Embryonic facial prominence (tissue), 1 donor: ENCODE measurements at regions not wholly inside any gene's neighbourhood (a gene's known extent, or its start where the extent isn't known, plus 50 kb on each side); places are given as distances from the start of the nearest gene placed in this dataset.
"Not testable (repeated sequence)": the region's sequence is repeated elsewhere in the genome, so short reads cannot be mapped to it uniquely, and the experiment has no call there.

ENCODE experiments used
- DNase-seq: peaks from one replicate; pipeline ENCODE4 v3.0.0-alpha.2; 2016; ENCODE audit errors: extremely low spot score

GRCh38 chr1:172837816-172838679 is 179.1 kb downstream of the FASLG start:
- no peak for DNase-seq

- DNase-seq = no peak
Observed at GRCh38 chr1:172838680-172839313, 179.9 kb downstream of the FASLG start.

DNA sequence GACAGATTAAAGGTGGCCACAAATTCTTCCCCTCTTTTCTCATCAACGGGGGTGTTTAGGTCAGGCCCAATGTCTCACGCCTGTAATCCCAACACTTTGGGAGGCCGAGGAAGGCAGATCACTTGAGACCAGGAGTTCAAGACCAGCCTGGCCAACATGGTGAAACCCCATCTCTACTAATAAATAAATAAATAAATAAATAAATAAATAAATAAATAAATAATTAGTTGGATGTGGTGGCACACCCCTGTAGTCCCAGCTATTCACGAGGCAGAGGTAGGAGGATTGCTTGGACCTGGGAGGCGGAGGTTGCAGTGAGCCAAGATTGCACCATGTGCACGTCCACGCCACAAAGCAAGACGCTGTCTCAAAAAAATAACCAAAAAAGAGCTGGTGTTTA is 180.7 kb downstream of the FASLG start:
- not testable (repeated sequence) for DNase-seq

DNA sequence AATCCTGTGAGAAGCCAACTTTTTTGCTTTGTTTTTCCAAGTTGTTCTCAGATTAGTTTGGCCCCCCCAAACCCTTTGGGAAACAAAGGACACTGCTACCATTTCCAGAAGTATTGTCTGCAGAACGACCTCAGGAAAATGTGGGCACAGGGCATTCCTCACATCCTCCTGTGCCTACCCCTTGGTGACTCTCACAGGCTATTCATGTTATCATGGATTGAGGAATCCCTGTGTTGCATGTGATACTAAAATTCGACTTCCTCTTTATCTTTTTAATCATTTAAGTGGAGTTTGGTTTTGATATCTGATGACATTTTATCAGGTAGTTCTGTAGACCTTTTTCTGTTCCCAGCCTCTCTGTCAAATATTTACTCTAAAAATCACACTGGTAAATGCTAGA is 184.5 kb downstream of the FASLG start:
- no peak for DNase-seq

DNA sequence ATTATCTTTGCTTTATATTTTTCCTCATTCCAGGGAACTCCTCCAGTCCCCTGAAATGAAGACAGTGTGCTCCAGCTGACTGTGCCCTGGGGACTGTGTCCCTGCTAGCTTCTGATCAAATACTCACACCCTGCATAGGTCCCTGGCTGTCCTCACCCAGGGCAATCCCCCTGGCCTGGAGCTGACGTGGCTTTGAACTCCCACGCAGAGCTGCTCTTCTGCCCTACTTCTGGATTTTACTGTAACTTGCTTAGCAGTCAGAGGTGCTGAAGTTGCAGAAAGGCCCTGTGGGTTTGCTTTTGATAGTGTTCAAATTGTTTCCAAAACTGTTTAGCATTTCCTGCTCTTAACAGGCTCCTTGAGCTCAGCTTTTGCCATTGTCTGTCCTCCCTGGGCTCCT is 186.5 kb downstream of the FASLG start:
- DNase-seq = no peak

- no peak for DNase-seq
Observed at GRCh38 chr1:172845865-172846264, 187.0 kb downstream of the FASLG start.

DNA sequence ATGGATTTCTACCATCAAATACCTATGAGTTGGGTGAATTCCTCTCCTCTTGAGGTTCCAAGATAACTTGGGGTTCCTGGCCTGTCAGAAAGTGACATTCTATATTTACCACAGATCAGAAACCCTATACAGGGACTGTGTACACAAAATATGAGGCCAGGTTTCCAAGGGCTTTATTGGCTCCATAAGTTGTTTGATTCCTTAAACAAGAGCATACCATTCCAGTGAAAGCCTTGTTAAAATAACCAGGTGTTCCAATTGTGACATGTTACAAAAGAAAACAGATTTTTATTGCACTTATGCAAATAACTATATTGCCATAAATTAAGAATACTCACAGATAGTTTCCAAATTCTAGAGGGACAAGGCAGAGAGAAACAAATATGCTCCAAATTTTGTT is 188.9 kb downstream of the FASLG start:
- DNase-seq = not testable (repeated sequence)

DNA sequence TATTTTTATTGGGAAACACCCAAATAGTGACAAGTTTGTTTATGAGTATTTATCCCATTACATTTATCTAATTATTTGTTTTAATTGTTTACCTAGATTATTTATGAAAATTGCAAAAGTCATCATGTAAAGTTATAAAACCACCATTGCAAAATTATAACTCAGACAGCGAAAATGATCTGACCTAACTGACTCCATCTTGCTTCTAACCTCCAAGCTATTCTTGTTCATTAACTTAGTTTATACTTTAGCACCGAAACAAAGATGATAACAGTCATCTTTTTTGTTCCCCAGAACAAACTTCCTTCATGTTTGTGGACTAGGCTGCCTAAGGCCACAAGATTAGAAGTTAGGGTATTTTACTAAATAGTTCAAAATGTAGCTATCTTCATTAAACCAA is 190.8 kb downstream of the FASLG start:
- DNase-seq = no peak

DNA sequence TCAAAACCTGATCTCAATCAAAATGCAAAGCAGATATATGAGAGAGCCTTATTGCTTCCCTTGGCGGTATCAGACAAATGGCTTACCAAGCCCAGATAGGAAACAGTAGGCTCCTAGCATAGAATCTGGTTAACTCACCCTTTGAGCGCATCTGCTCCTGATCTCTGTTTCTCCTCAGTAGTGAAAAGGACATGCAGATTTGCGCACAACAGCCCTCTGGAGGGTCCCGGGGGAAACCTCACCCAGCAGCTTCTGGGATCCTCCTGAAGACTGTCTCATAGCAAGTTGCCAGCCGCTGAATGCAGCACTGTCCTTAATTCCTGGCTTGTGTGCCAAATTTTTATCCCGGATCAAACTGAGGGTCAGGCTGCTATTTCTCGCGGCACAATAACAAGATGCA is 192.2 kb downstream of the FASLG start:
- no peak for DNase-seq

DNA sequence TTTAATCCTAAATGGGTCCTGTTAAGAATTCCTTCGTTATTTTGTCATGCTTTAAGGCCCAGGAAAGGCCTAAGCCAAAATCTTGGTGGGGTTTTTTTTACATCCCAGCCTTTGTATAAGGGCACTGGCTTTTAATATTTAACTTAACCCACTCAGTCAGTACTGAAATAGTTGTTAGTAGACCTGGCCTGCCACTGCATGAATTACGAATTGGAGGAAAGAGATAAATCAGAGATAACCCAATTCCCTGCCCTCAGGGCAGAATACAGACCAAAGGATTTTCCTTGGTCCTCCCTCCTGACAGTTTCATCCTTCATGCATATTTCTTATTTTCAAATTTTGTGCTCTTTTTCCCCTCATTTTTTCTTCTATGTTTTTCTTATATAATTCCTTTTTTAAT is 193.0 kb downstream of the FASLG start:
- DNase-seq = no peak

GRCh38 chr1:172855983-172856382 is 194.8 kb downstream of the TNFSF18 start:
- DNase-seq = not testable (repeated sequence)

GRCh38 chr1:172863031-172863430 is 187.7 kb downstream of the TNFSF18 start:
- DNase-seq = no peak

- DNase-seq = no peak
Observed at GRCh38 chr1:172867216-172867818, 183.4 kb downstream of the TNFSF18 start.

DNA sequence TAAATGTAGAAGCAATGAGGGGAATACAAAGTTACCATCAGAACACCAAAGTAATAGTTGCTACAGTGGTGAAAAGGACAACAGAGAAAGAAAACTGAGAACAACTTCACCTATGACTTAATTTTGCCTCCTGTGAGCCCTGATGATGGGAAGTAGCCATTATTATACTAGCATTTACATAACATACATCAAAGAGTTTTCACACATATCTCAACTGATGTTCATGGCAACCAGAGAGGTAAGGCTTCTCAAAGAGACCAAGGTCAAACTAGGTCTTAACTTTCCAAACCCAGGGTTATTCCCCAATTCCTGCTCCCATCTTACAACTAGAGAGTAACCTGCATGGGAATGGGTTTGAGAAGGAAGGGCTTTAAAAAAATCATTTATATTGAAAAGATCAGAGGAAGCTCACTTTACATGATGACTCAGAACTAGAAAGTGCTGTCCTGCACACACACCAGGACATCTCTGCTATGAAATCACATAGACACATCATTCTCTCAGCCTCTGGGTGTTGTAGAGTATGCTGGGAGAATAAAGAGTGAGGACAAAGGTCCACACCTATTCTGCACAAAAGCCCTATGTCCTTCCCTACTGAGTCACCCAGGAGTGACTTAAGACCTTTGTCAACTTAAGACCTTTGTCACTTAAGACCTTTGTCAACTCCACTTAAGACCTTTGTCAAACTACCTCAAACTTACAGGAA is 179.7 kb downstream of the TNFSF18 start:
- no peak for DNase-seq

- no peak for DNase-seq
Observed at GRCh38 chr1:172874950-172875349, 175.8 kb downstream of the TNFSF18 start.

- no peak for DNase-seq
Observed at GRCh38 chr1:172875892-172876291, 174.8 kb downstream of the TNFSF18 start.

- no peak for DNase-seq
Observed at GRCh38 chr1:172882385-172882784, 168.4 kb downstream of the TNFSF18 start.

DNA sequence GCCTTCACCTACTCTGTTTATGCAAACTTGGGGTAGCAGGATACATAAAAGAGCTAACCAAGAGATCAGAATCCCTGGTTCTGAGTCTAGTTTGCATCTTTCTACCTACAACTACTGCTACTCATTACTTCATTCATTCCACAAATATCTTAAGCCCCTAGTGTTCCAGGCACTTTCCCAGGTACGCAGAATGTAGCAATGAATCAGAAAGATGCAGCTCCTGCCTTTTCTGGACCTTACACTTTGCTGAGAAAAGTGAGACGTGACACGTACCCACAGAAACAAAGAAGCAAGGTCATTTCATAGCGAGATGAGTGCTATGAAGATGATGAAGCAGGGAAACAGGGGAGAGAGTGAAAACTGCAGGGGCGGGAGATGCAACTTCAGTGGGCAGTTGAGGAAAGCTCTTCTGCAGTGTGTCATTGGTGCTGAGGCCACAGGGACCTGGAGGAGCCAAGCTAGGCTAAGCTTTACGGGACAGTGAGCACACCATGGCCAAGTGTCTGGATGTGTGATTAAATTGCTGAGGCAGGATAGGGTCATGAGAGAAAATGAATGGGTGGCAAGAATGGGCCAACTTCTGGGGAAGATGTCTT is 167.9 kb downstream of the TNFSF18 start:
- DNase-seq = no peak

- DNase-seq = no peak
Observed at GRCh38 chr1:172883387-172883791, 167.4 kb downstream of the TNFSF18 start.

DNA sequence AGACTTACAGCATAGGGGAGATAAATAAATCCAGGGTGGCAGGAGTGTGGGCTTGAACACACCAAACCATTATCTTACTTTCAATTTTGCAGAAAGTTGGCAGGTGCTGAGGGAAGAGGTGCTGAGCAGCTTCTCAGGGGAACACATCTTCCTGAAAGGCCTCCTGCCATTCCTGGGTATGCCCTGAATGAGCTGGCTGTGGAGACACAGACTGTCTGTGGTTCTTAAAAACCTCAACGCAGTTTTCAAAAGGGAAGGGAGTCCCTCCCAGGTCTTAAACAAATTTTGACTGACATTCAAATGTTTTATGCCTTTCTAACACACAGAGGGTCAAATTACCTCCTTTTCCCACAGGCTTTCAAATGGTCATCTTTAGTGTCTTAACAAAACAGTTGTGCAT is 166.9 kb downstream of the TNFSF18 start:
- no peak for DNase-seq

- no peak for DNase-seq
Observed at GRCh38 chr1:172885411-172885810, 165.3 kb downstream of the TNFSF18 start.

- no peak for DNase-seq
Observed at GRCh38 chr1:172885971-172886370, 164.8 kb downstream of the TNFSF18 start.
